Stomach (tissue), 8 donors: ENCODE measurements at regions not wholly inside any gene's neighbourhood (a gene's known extent, or its start where the extent isn't known, plus 50 kb on each side); places are given as distances from the start of the nearest gene placed in this dataset.

Experiments used
- DNase-seq, 2 donors: peaks; one replicate each; pipeline versions ENCODE4 v3.0.0 to v3.0.0-alpha.2; 2013 to 2019
- H3K27ac ChIP-seq, 5 donors: fragments of 200-600 bp in 4 of 5; sonication (generic) in 4 of 5; one replicate each; pipeline ENCODE4 v1.5.1; 2013 to 2019; ENCODE audit warnings: mild to moderate bottlenecking in 1 of 5, moderate library complexity in 1 of 5
- H3K27me3 ChIP-seq, 3 donors: fragments of 200-600 bp; sonication (generic); one replicate each; pipeline ENCODE4 v1.5.1; 2017 to 2019; ENCODE audit warnings: mixed run types in 1 of 3
- H3K36me3 ChIP-seq, 4 donors: fragments of 200-600 bp; sonication (generic); 1 replicate in 3 of 4; 2 replicates in 1 of 4; pipeline ENCODE4 v1.5.1; 2016 to 2019
- H3K4me1 ChIP-seq, 4 donors: fragments of 200-600 bp; sonication (generic); one replicate each; pipeline ENCODE4 v1.5.1; 2016 to 2019
- H3K4me3 ChIP-seq, 4 donors: fragments of 200-600 bp; sonication (generic) in 3 of 4; one replicate each; pipeline ENCODE4 v1.5.1; 2016 to 2019; ENCODE audit warnings: mild to moderate bottlenecking in 1 of 4
- H3K9me3 ChIP-seq, 4 donors: fragments of 200-600 bp; sonication (generic); one replicate each; pipeline ENCODE4 v1.5.1; 2016 to 2019
- CTCF ChIP-seq, 7 experiments: fragments of 450-650 bp in 4 of 7; fragments of 200-600 bp in 3 of 7; sonication (generic) in 3 of 7; IDR thresholded peaks; one replicate each; pipeline ENCODE4 v1.5.1; 2016 to 2019; ENCODE audit warnings: antibody characterized with exemption in 7 of 7, control low read depth in 2 of 7, mild to moderate bottlenecking in 1 of 7
- EP300 ChIP-seq: sonication (generic); formaldehyde crosslinking; IDR thresholded peaks from one replicate; pipeline ENCODE4 v1.6.1; 2017; ENCODE audit warnings: antibody characterized with exemption
- POLR2A ChIP-seq, 4 donors: fragments of 450-650 bp; IDR thresholded peaks; one replicate each; pipeline ENCODE4 v1.6.1; 2016; ENCODE audit warnings: antibody characterized with exemption in 4 of 4, control low read depth in 2 of 4, mild to moderate bottlenecking in 1 of 4, moderate library complexity in 1 of 4
- POLR2AphosphoS5 ChIP-seq, 3 donors: sonication (generic); formaldehyde crosslinking; IDR thresholded peaks; one replicate each; pipeline ENCODE4 v1.6.1; 2016; ENCODE audit warnings: antibody characterized with exemption in 3 of 3
- WGBS, 5 donors: extraction: QIAGEN DNeasy Blood & Tissue Kit in 3 of 5; methylation state at CpG; one replicate each; pipeline versions ENCODE4 v1.1.5 to v1.1.7; 2013 to 2018; 5-methylcytosine and 5-hydroxymethylcytosine counted together
- intact Hi-C: fragments of 100-400 bp; cut with DNase I; formaldehyde crosslinking; loops from one replicate; pipeline ENCODE4 v1.15.1; 2023; ENCODE audit warnings: low total_unique reads
- donor health status: healthy with polysubstance abuse.
- donor health status: Bipolar disorder and iron deficiency.
- donor health status: healthy.

DNA sequence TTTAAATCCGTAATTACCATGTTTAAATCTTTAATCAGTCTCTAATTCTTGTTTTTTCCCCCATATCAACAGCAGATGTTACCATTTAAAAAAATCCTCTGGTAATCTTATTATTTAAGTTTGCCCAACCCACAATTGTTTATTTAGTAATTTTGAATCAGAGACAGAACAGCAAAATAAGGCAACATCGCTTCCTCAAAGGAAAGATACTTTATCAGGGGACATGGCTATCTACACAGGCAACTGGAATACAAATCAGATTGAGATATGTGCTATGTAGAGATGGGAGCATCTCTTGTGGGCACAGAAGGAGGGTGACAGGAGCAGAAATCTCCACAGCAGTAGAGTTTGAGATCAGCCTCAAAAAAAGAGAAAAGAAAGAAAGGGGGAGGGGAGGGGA, 674.4 kb downstream of the SEMA5A start:
- no peaks in the 10 kb centered on the region for H3K4me1 ChIP-seq
- H3K27me3 ChIP-seq = peaks cover 0 to 3% (median 0%) of the 10 kb centered on the region in 3 donors
- no peak overlapping the region for H3K4me3 ChIP-seq
- no peak overlapping the region for H3K27ac ChIP-seq
- no peak for DNase-seq
- intact Hi-C loops = no loop called here
- WGBS, 5 donors = 53 to 65% (median 63%) methylated on average over 2 of the region's 2 CpGs
- H3K36me3 ChIP-seq = no peaks in the 10 kb centered on the region
- TF ChIP-seq CTCF (IDR thresholded peaks at IDR 0.05) (no peak), POLR2AphosphoS5 (IDR thresholded peaks at IDR 0.05) (no peak), POLR2A (IDR thresholded peaks at IDR 0.05) (no peak), EP300 (no peak)
- H3K9me3 ChIP-seq = no peaks in the 10 kb centered on the region

GRCh38 chr5:8875722-8876121, 670.2 kb downstream of the SEMA5A start:
- Histone ChIP-seq H3K27me3 (no peaks in the 10 kb centered on the region), H3K27ac (no peak overlapping the region), H3K4me3 (no peak overlapping the region), H3K36me3 (no peaks in the 10 kb centered on the region), H3K4me1 (no peaks in the 10 kb centered on the region), H3K9me3 (no peaks in the 10 kb centered on the region)
- 41 to 64% (median 60%) methylated on average over 2 of the region's 2 CpGs for whole genome bisulfite sequencing, 5 donors
- intact Hi-C loops = no loop called here
- DNase-seq = no peak
- TF ChIP-seq EP300 (no peak), POLR2AphosphoS5 (IDR thresholded peaks at IDR 0.05) (no peak), CTCF (IDR thresholded peaks at IDR 0.05) (no peak), POLR2A (IDR thresholded peaks at IDR 0.05) (no peak)

GRCh38 chr5:8879248-8879647, 666.6 kb downstream of the SEMA5A start:
- Histone ChIP-seq H3K27me3 (no peaks in the 10 kb centered on the region), H3K27ac (no peak overlapping the region), H3K4me3 (no peak overlapping the region), H3K4me1 (no peaks in the 10 kb centered on the region), H3K36me3 (no peaks in the 10 kb centered on the region), H3K9me3 (no peaks in the 10 kb centered on the region)
- intact Hi-C loops = no loop called here
- TF ChIP-seq POLR2A (IDR thresholded peaks at IDR 0.05) (no peak), CTCF (IDR thresholded peaks at IDR 0.05) (no peak), EP300 (no peak), POLR2AphosphoS5 (IDR thresholded peaks at IDR 0.05) (no peak)
- WGBS, 5 donors = 89 to 96% (median 92%) methylated on average over 3 of the region's 3 CpGs
- no peak for DNase-seq

- TF ChIP-seq POLR2AphosphoS5 (IDR thresholded peaks at IDR 0.05) = no peak
- TF ChIP-seq POLR2A (IDR thresholded peaks at IDR 0.05) = no peak
- no peak for TF ChIP-seq EP300
- no peak for TF ChIP-seq CTCF (IDR thresholded peaks at IDR 0.05)
- Histone ChIP-seq H3K27ac (no peak overlapping the region), H3K4me3 (no peak overlapping the region), H3K27me3 (no peaks in the 10 kb centered on the region), H3K9me3 (peaks cover 0 to 11% (median 2%) of the 10 kb centered on the region in 4 donors), H3K36me3 (no peaks in the 10 kb centered on the region), H3K4me1 (no peaks in the 10 kb centered on the region)
- 67 to 80% (median 75%) methylated on average over 2 of the region's 2 CpGs for WGBS, 5 donors
- intact Hi-C loops = no loop called here
- DNase-seq = no peak
Measured at GRCh38 chr5:8884029-8884428, 661.8 kb downstream of the SEMA5A start.
